HuH-7.5 (cell line): ENCODE measurements at regions not wholly inside any gene's neighbourhood (a gene's known extent, or its start where the extent isn't known, plus 50 kb on each side); places are given as distances from the start of the nearest gene placed in this dataset.
"Not testable (repeated sequence)": the region's sequence is repeated elsewhere in the genome, so short reads cannot be mapped to it uniquely, and the experiment has no call there.

Experiments used
- DNase-seq: peaks from one replicate; pipeline ENCODE4 v3.0.0; 2011; ENCODE audit warnings: low spot score

GRCh38 chr21:32940079-32941014, 85.4 kb upstream of the OLIG2 start:
- DNase-seq, result no peak

- no peak for DNase-seq
These were observed 84.5 kb upstream of the OLIG2 start for GRCh38 chr21:32941263-32941662.

GRCh38 chr21:32946654-32947053, 79.1 kb upstream of the OLIG2 start:
- no peak for DNase-seq

GRCh38 chr21:32947736-32948135, 78.0 kb upstream of the OLIG2 start:
- DNase-seq, result no peak

GRCh38 chr21:32949701-32950100, 76.0 kb upstream of the OLIG2 start:
- DNase-seq, result no peak

GRCh38 chr21:32951041-32951440, 74.7 kb upstream of the OLIG2 start:
- DNase-seq, result no peak

GRCh38 chr21:32954353-32954752, 71.4 kb upstream of the OLIG2 start:
- DNase-seq, result no peak

GRCh38 chr21:32955311-32956060, 70.2 kb upstream of the OLIG2 start:
- DNase-seq, result no peak

- no peak for DNase-seq
These were observed 69.6 kb upstream of the OLIG2 start for GRCh38 chr21:32956061-32956656.

GRCh38 chr21:32957545-32957944, 68.2 kb upstream of the OLIG2 start:
- no peak for DNase-seq

GRCh38 chr21:32958288-32959002, 67.3 kb upstream of the OLIG2 start:
- DNase-seq, result no peak

GRCh38 chr21:32962268-32962667, 63.5 kb upstream of the OLIG2 start:
- DNase-seq, result no peak

- no peak for DNase-seq
These were observed 60.5 kb upstream of the OLIG2 start for GRCh38 chr21:32965129-32965680.

- DNase-seq, result no peak
These were observed 59.6 kb upstream of the OLIG2 start for GRCh38 chr21:32966120-32966519.

GRCh38 chr21:32968103-32968502, 57.6 kb upstream of the OLIG2 start:
- DNase-seq, result not testable (repeated sequence)

- DNase-seq, result no peak
These were observed 51.1 kb upstream of the OLIG2 start for GRCh38 chr21:32974653-32975052.

GRCh38 chr21:32975811-32976431, 49.8 kb upstream of the OLIG2 start:
- DNase-seq, result no peak
